ENCODE measurements at regions not wholly inside any gene's neighbourhood (a gene's known extent, or its start where the extent isn't known, plus 50 kb on each side); places are given as distances from the start of the nearest gene placed in this dataset.

DNA sequence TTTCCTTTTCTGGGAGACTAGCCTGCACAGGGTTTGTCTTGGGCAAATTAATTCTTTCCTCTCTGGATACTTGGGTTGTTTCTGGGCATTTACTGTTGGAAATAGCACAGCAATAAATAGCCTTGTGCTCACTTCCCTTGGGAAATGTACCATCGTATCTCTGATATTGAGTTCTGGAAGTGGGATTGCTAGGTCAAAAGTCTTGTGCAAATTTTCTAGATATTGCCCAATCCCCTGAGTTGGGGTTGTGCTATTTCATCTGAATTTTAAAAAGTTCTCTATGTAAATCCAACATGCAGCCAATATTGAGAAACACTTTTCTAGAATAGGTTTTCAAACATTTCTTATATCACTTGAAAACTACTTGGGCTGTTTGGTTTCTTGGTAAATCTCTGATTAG lies 64.0 kb upstream of the ELOVL5 start:
- no peak for FAIRE-seq

DNA sequence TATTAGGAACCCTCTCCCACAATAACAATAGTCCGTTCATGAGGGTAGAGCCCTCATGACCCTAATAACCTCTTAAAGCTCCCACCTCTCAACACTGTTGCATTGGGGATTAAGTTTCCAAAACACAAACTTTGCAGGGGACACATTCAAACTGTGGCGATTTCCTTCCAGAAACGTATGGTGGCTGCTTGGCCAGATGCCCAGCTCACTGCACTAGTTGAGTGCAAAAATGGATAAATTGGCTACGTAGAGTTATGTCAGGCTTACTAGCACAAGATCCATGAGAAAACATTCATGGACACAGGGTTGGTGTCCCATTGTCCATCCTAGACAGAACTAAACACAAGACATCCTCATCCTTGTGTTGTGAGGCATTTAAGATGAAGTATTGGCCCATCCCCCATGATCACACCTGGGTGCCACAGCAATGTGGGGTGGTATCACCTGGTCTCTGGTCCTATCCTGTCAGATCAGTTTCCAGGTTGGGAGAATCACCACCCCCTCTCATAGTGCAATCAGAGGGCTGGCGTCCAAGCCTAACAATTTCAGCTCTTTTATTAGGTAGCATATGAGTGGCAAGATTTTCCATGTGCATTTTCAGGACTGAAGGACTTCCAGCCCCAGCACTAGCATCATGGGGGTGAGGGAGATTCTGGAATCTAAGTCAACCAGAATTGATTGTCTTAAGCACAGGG lies 63.4 kb upstream of the ELOVL5 start:
- no peak for FAIRE-seq

DNA sequence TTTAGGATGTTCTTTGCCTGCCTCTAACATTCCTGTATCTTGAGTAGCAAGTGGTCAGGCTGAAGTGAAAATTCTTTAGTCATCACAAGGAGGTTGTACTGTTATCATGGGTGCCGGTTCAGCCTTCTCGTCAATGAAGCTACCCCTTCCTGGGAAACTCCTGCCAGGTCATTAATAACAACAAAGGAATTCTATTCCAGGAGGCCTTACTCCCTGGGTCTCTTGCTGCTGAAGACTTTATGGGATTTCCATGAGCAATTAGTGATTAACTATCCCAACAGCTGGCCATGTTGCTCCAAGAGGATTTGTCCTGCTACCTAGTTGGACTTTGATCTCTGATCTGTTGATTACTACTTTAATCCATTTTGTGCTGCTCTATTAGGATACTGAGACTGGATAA lies 62.7 kb upstream of the ELOVL5 start:
- FAIRE-seq = no peak

DNA sequence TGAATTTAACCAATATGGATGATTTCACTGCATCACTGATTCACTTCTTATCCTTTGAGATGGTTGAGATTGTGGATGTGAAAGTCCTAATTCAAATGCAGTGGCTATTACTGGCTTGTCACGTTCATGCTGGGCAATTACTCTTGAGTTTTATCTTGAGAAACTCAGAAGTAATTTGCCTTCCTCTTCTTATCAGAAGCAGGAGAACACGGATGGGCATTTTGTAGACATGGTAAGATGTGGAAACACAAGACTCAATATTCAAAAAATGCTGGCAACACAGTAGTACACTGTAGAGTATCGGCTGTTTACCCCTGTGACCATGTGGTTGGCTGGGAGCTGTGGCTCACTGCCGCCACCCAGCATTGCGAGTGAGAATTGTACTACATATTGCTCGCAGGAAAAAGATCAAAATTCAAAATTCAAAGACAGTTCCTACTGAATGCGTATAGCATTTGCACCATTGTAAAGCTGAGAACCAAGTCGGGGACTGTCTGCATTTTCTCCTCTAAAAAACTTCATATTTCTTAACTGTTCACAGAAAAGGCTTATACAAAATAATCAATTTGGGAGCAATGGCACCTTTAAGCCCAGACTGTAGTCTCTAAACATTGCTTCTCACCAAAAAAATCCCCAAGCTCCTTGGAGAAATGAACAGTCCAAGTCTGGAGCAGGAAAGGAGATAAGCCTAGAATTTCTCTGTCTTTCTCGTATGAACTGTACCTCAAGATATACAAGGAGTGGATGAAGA lies 61.9 kb upstream of the ELOVL5 start:
- FAIRE-seq = no peak

DNA sequence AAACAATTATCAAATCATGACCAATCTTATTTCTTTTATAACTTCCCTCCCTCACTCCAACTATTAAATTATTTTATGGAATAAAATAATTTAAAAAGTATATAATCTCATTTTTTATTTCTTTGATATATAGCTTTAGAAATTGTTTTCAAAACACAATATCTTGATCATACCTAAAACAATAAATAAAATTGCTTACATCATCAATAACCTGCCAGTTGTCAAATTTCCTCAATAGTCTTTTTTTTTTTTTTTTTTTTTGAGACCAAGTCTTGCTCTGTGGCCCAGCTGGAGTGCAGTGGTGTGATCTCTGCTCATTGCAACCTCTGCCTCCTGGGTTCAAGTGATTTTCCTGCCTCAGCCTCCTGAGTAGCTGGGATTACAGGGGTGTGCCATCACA lies 60.1 kb upstream of the ELOVL5 start:
- no peak for FAIRE-seq

DNA sequence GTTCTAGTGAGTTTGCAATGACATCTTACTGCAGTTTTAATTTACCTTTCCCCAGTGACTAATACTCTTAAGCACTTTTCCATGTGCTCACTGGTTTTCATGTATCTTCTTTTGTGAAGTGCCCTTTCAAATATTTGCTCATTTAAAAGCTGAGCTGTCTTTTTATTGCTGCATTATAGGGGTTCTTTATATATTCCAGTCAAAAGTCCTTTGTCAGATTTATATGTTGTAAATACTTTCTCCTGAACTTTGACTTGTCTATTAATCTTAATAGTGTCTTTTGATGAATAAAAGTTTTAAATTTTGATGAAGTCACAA lies 50.2 kb upstream of the ELOVL5 start:
- no peak for FAIRE-seq

DNA sequence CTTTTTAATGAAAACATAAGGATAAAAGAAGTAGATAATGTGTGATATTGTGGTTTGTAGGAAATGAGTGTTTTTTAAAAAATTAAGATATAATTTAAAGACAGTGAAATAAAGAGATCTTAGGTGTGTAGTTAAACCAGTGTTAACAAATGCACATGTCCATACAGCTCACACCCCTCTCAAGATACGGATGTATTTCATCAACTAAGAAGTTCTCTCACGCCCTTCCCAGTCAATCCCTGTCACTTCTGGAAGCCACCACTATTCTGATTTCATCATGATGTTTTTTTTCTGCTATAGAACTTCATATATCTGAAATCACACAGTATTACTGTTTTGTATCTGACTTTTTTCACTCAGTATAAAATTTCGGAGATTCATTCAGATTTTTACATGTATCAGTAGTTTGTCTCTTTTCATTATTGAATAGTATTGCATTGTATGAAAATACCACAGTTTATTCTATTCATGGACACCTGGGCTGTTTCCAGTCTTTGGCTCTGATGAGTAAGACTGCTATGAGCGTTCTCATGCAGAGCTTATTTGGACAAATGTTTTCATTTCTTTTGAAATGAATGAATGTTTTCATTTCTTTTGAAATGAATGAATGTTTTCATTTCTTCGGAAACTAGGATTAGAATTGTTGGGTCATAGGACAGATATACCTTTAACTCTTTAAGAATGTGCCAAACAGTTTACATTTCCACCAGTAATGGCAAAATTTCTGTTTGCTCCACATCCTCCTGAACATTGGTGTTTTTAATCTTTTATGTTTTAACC lies 49.7 kb upstream of the ELOVL5 start:
- FAIRE-seq = no peak
